Posterior cingulate gyrus (tissue), 11 donors: ENCODE measurements at regions not wholly inside any gene's neighbourhood (a gene's known extent, or its start where the extent isn't known, plus 50 kb on each side); places are given as distances from the start of the nearest gene placed in this dataset.
A peak's percentile ranks its signal among the peaks of the same experiment; 100 is the strongest.
"Not testable (repeated sequence)": the region's sequence is repeated elsewhere in the genome, so short reads cannot be mapped to it uniquely, and the experiment has no call there.

ENCODE experiments used
- DNase-seq, 10 donors: peaks; one replicate each; pipeline versions ENCODE4 v3.0.0 to v3.0.0-alpha.2; 2020 to 2021; ENCODE audit warnings: mixed read lengths in 3 of 10
- intact Hi-C: fragments of 100-400 bp; cut with DNase I; formaldehyde crosslinking; loops from one replicate; pipeline ENCODE4 v1.15.1; 2023

GRCh38 chr2:51780353-51780752 lies 748.4 kb upstream of the NRXN1 start:
- DNase-seq: peak in 1 of 10 donors; percentile 81
- intact Hi-C loops: no loop called here

GRCh38 chr2:51779723-51780122 lies 747.8 kb upstream of the NRXN1 start:
- intact Hi-C loops: not testable (repeated sequence)
- DNase-seq: peak in 1 of 10 donors; percentile 46

GRCh38 chr2:51778806-51779205 lies 746.9 kb upstream of the NRXN1 start:
- DNase-seq: no peak

GRCh38 chr2:51774606-51775005 lies 742.7 kb upstream of the NRXN1 start:
- intact Hi-C loops: not testable (repeated sequence)
- peak in 1 of 10 donors; percentile 51 for DNase-seq

More at GRCh38 chr2:51778806-51779205, 746.9 kb upstream of the NRXN1 start:
- intact Hi-C loops: no loop called here

GRCh38 chr2:51760441-51760840 lies 728.5 kb upstream of the NRXN1 start:
- no peak for DNase-seq

GRCh38 chr2:51758081-51758480 lies 726.1 kb upstream of the NRXN1 start:
- DNase-seq: no peak
- intact Hi-C loops: no loop called here

More at GRCh38 chr2:51760441-51760840, 728.5 kb upstream of the NRXN1 start:
- intact Hi-C loops: no loop called here

- DNase-seq: no peak
- intact Hi-C loops: no loop called here
Measured at GRCh38 chr2:51734115-51734514, 702.2 kb upstream of the NRXN1 start.

GRCh38 chr2:51723691-51724090 lies 691.8 kb upstream of the NRXN1 start:
- intact Hi-C loops: no loop called here
- DNase-seq: no peak

GRCh38 chr2:51722311-51722710 lies 690.4 kb upstream of the NRXN1 start:
- intact Hi-C loops: no loop called here
- no peak for DNase-seq

- intact Hi-C loops: no loop called here
- DNase-seq: no peak
Measured at GRCh38 chr2:51720826-51721225, 688.9 kb upstream of the NRXN1 start.

- no peak for DNase-seq
- intact Hi-C loops: no loop called here
Measured at GRCh38 chr2:51718881-51719280, 686.9 kb upstream of the NRXN1 start.

- intact Hi-C loops: no loop called here
- DNase-seq: no peak
Measured at GRCh38 chr2:51717312-51717711, 685.4 kb upstream of the NRXN1 start.

GRCh38 chr2:51711766-51712165 lies 679.8 kb upstream of the NRXN1 start:
- intact Hi-C loops: no loop called here
- no peak for DNase-seq

GRCh38 chr2:51710222-51710621 lies 678.3 kb upstream of the NRXN1 start:
- DNase-seq: peak in 1 of 10 donors; percentile 14
- intact Hi-C loops: no loop called here

- intact Hi-C loops: no loop called here
- DNase-seq: no peak
Measured at GRCh38 chr2:51707625-51708024, 675.7 kb upstream of the NRXN1 start.

GRCh38 chr2:51706220-51706619 lies 674.3 kb upstream of the NRXN1 start:
- intact Hi-C loops: no loop called here
- DNase-seq: no peak

- no peak for DNase-seq
Measured at GRCh38 chr2:51705417-51705816, 673.5 kb upstream of the NRXN1 start.

GRCh38 chr2:51698021-51698420 lies 666.1 kb upstream of the NRXN1 start:
- intact Hi-C loops: no loop called here
- no peak for DNase-seq

More at GRCh38 chr2:51705417-51705816, 673.5 kb upstream of the NRXN1 start:
- intact Hi-C loops: no loop called here

- intact Hi-C loops: no loop called here
- no peak for DNase-seq
Measured at GRCh38 chr2:51697095-51697494, 665.2 kb upstream of the NRXN1 start.

GRCh38 chr2:51695531-51695930 lies 663.6 kb upstream of the NRXN1 start:
- intact Hi-C loops: no loop called here
- DNase-seq: no peak

GRCh38 chr2:51693640-51694039 lies 661.7 kb upstream of the NRXN1 start:
- DNase-seq: no peak
- intact Hi-C loops: no loop called here

GRCh38 chr2:51681854-51682253 lies 649.9 kb upstream of the NRXN1 start:
- intact Hi-C loops: no loop called here
- DNase-seq: no peak

GRCh38 chr2:51673628-51674027 lies 641.7 kb upstream of the NRXN1 start:
- intact Hi-C loops: no loop called here
- no peak for DNase-seq
